Neural progenitor cell (in vitro differentiated cells): ENCODE measurements at regions not wholly inside any gene's neighbourhood (a gene's known extent, or its start where the extent isn't known, plus 50 kb on each side); places are given as distances from the start of the nearest gene placed in this dataset.

ENCODE experiments used
- EZH2 ChIP-seq: fragments of 200-600 bp; sonication (generic); IDR thresholded peaks from 2 replicates; pipeline ENCODE4 v1.6.1; 2017; ENCODE audit warnings: antibody characterized with exemption, mild to moderate bottlenecking, moderate library complexity
- EZH2phosphoT487 ChIP-seq: fragments of 200-600 bp; sonication (generic); IDR thresholded peaks from 2 replicates; pipeline ENCODE4 v1.6.1; 2017; ENCODE audit warnings: antibody characterized with exemption
- TF ChIP-seq, protein P1 (sequence below): fragments of 200-600 bp; sonication (generic); IDR thresholded peaks from 2 replicates; pipeline ENCODE4 v1.5.1; 2017; ENCODE audit warnings: antibody characterized with exemption, mild to moderate bottlenecking

DNA sequence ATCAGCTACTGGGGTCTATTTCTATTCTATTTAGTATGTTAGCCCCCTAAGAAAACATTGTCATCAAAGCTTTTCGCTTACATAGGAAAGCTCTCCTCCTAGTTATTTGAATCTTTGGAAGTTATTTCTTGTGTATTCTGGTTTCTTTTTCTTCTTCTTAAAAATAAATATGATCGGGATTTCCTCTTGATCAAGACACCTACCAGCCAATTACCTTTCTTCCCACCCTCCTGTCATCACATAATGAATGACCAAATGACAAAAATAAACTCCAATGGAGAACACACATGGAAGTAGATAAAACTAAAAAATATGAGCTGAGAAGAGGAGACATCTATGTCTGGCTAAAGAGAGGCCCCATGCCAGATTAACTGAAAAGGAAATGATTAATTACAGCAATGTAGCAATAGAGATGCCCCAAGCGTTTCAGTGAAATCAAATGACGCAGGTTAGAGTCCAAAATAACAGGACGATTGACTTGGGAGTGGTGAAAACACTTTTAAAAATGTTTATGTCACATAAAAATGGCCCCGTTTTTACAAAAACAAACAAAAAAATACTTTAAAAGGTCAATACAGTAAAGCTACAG, 59.5 kb upstream of the PCSK1 start:
- TF ChIP-seq, protein P1, sequence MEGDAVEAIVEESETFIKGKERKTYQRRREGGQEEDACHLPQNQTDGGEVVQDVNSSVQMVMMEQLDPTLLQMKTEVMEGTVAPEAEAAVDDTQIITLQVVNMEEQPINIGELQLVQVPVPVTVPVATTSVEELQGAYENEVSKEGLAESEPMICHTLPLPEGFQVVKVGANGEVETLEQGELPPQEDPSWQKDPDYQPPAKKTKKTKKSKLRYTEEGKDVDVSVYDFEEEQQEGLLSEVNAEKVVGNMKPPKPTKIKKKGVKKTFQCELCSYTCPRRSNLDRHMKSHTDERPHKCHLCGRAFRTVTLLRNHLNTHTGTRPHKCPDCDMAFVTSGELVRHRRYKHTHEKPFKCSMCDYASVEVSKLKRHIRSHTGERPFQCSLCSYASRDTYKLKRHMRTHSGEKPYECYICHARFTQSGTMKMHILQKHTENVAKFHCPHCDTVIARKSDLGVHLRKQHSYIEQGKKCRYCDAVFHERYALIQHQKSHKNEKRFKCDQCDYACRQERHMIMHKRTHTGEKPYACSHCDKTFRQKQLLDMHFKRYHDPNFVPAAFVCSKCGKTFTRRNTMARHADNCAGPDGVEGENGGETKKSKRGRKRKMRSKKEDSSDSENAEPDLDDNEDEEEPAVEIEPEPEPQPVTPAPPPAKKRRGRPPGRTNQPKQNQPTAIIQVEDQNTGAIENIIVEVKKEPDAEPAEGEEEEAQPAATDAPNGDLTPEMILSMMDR, result no peak
- TF ChIP-seq EZH2phosphoT487 (no peak), EZH2 (no peak)
